KMS-11 (cell line): ENCODE measurements at regions not wholly inside any gene's neighbourhood (a gene's known extent, or its start where the extent isn't known, plus 50 kb on each side); places are given as distances from the start of the nearest gene placed in this dataset.

ENCODE experiments used
- H2AFZ ChIP-seq: fragments of 200-600 bp; sonication (generic); 2 replicates; pipeline ENCODE4 v1.6.1; 2016; ENCODE audit warnings: antibody characterized with exemption, mixed run types, low read depth
- H3K27ac ChIP-seq: fragments of 200-600 bp; sonication (generic); 2 replicates; pipeline ENCODE4 v1.6.1; 2016; ENCODE audit warnings: mild to moderate bottlenecking, mixed run types
- H3K27me3 ChIP-seq: fragments of 200-600 bp; sonication (generic); 2 replicates; pipeline ENCODE4 v1.6.1; 2017; ENCODE audit warnings: mild to moderate bottlenecking, low read depth, mixed run types, moderate library complexity; ENCODE audit not compliant: insufficient read depth
- H3K36me3 ChIP-seq: fragments of 200-600 bp; sonication (generic); 2 replicates; pipeline ENCODE4 v1.6.1; 2017; ENCODE audit warnings: mild to moderate bottlenecking, mixed run types; ENCODE audit not compliant: insufficient read depth
- H3K4me1 ChIP-seq: fragments of 200-600 bp; sonication (generic); 2 replicates; pipeline ENCODE4 v1.6.1; 2016; ENCODE audit warnings: mild to moderate bottlenecking, low read depth, mixed run types; ENCODE audit not compliant: poor library complexity, severe bottlenecking
- H3K4me2 ChIP-seq: fragments of 200-600 bp; sonication (generic); 2 replicates; pipeline ENCODE4 v1.7.0; 2016; ENCODE audit warnings: mild to moderate bottlenecking, mixed run types
- H3K4me3 ChIP-seq: fragments of 200-600 bp; sonication (generic); IDR thresholded peaks from 2 replicates; pipeline ENCODE4 v1.6.1; 2017; ENCODE audit warnings: low read depth, low read length, mixed read lengths; ENCODE audit not compliant: insufficient read depth
- H3K79me2 ChIP-seq: fragments of 200-600 bp; sonication (generic); 2 replicates; pipeline ENCODE4 v1.6.1; 2016; ENCODE audit warnings: low read depth, mixed run types; ENCODE audit not compliant: insufficient read depth
- H3K9ac ChIP-seq: fragments of 200-600 bp; sonication (generic); 2 replicates; pipeline ENCODE4 v1.6.1; 2016; ENCODE audit warnings: mild to moderate bottlenecking, mixed run types
- H4K20me1 ChIP-seq: fragments of 200-600 bp; sonication (generic); 2 replicates; pipeline ENCODE4 v1.6.1; 2016; ENCODE audit warnings: mild to moderate bottlenecking, mixed run types; ENCODE audit not compliant: insufficient read depth
- CTCF ChIP-seq: fragments of 200-600 bp; sonication (generic); conservative IDR thresholded peaks from 2 replicates; pipeline ENCODE4 v1.6.1; 2017; ENCODE audit warnings: low read depth, mild to moderate bottlenecking, antibody characterized with exemption, low read length, moderate library complexity, mixed read lengths

GRCh38 chr20:22470620-22471026 is 113.7 kb downstream of the FOXA2 start:
- Histone ChIP-seq H3K4me1 (peaks cover 3% of the 10 kb centered on the region), H3K4me2 (no peak overlapping the region), H2AFZ (no peak overlapping the region), H3K9ac (no peak overlapping the region), H3K4me3 (no peak overlapping the region), H4K20me1 (no peaks in the 10 kb centered on the region), H3K79me2 (no peaks in the 10 kb centered on the region), H3K36me3 (no peaks in the 10 kb centered on the region), H3K27me3 (no peaks in the 10 kb centered on the region), H3K27ac (no peak overlapping the region)
- TF ChIP-seq CTCF = no peak

GRCh38 chr20:22466447-22467171 is 117.8 kb downstream of the FOXA2 start:
- H3K4me3 ChIP-seq = no peak overlapping the region
- TF ChIP-seq CTCF = no peak
- no peaks in the 10 kb centered on the region for H3K4me1 ChIP-seq
- H3K9ac ChIP-seq = no peak overlapping the region
- H3K27me3 ChIP-seq = no peaks in the 10 kb centered on the region
- no peaks in the 10 kb centered on the region for H4K20me1 ChIP-seq
- no peaks in the 10 kb centered on the region for H3K79me2 ChIP-seq
- H3K36me3 ChIP-seq = no peaks in the 10 kb centered on the region
- H2AFZ ChIP-seq = no peak overlapping the region
- no peak overlapping the region for H3K27ac ChIP-seq
- no peak overlapping the region for H3K4me2 ChIP-seq

- Histone ChIP-seq H3K9ac (no peak overlapping the region), H4K20me1 (no peaks in the 10 kb centered on the region), H3K79me2 (no peaks in the 10 kb centered on the region), H3K27ac (no peak overlapping the region), H3K4me3 (no peak overlapping the region), H3K27me3 (no peaks in the 10 kb centered on the region), H3K4me2 (no peak overlapping the region), H3K4me1 (no peaks in the 10 kb centered on the region), H3K36me3 (no peaks in the 10 kb centered on the region), H2AFZ (no peak overlapping the region)
- TF ChIP-seq CTCF = no peak
Measured at GRCh38 chr20:22465622-22466446, 118.5 kb downstream of the FOXA2 start.

GRCh38 chr20:22464312-22465003 is 119.9 kb downstream of the FOXA2 start:
- no peaks in the 10 kb centered on the region for H3K4me1 ChIP-seq
- H3K27me3 ChIP-seq = no peaks in the 10 kb centered on the region
- TF ChIP-seq CTCF = no peak
- no peaks in the 10 kb centered on the region for H3K79me2 ChIP-seq
- H3K27ac ChIP-seq = no peak overlapping the region
- H3K36me3 ChIP-seq = no peaks in the 10 kb centered on the region
- no peak overlapping the region for H2AFZ ChIP-seq
- no peak overlapping the region for H3K4me2 ChIP-seq
- H4K20me1 ChIP-seq = no peaks in the 10 kb centered on the region
- no peak overlapping the region for H3K9ac ChIP-seq
- no peak overlapping the region for H3K4me3 ChIP-seq
